OCI-LY1 (cell line): ENCODE measurements at regions not wholly inside any gene's neighbourhood (a gene's known extent, or its start where the extent isn't known, plus 50 kb on each side); places are given as distances from the start of the nearest gene placed in this dataset.

Experiments
- H2AFZ ChIP-seq: fragments of 200-600 bp; sonication (generic), shearing (Covaris generic); 2 replicates; pipeline ENCODE4 v1.6.0; 2014; ENCODE audit warnings: antibody characterized with exemption, mild to moderate bottlenecking, low read length
- H3F3A ChIP-seq: fragments of 200-600 bp; sonication (generic), shearing (Covaris generic); 2 replicates; pipeline ENCODE4 v1.6.0; 2014; ENCODE audit warnings: mild to moderate bottlenecking, antibody characterized with exemption, low read length, moderate library complexity; ENCODE audit not compliant: insufficient read depth
- H3K27ac ChIP-seq: fragments of 200-600 bp; sonication (generic); 2 replicates; pipeline ENCODE4 v1.5.1; 2014; ENCODE audit warnings: low read length, mixed run types, mild to moderate bottlenecking, low read depth; ENCODE audit not compliant: poor library complexity, severe bottlenecking
- H3K27me3 ChIP-seq: fragments of 200-600 bp; sonication (generic); 2 replicates; pipeline ENCODE4 v1.6.0; 2014; ENCODE audit warnings: antibody characterized with exemption, mild to moderate bottlenecking, low read length, moderate library complexity; ENCODE audit not compliant: insufficient read depth
- H3K36me3 ChIP-seq: fragments of 200-600 bp; sonication (generic); 2 replicates; pipeline ENCODE4 v1.6.1; 2014; ENCODE audit warnings: mild to moderate bottlenecking, antibody characterized with exemption, low read length, moderate library complexity, mixed read lengths; ENCODE audit not compliant: insufficient read depth
- H3K4me1 ChIP-seq: fragments of 200-600 bp; sonication (generic); 2 replicates; pipeline ENCODE4 v1.5.1; 2014; ENCODE audit warnings: mild to moderate bottlenecking, low read length, moderate library complexity; ENCODE audit not compliant: insufficient read depth, severe bottlenecking
- H3K4me2 ChIP-seq: fragments of 200-600 bp; sonication (generic), shearing (Covaris generic); 2 replicates; pipeline ENCODE4 v1.6.1; 2014; ENCODE audit warnings: low read length
- H3K4me3 ChIP-seq: fragments of 200-600 bp; sonication (generic); 2 replicates; pipeline ENCODE4 v1.5.1; 2014; ENCODE audit warnings: low read length, low read depth, mild to moderate bottlenecking, mixed read lengths; ENCODE audit not compliant: poor library complexity, severe bottlenecking
- H3K79me2 ChIP-seq: fragments of 200-600 bp; shearing (Covaris generic); 2 replicates; pipeline ENCODE4 v1.6.1; 2016; ENCODE audit warnings: mixed run types, low read length, mixed read lengths; ENCODE audit not compliant: insufficient read depth
- H3K9ac ChIP-seq: fragments of 200-600 bp; sonication (generic), shearing (Covaris generic); 2 replicates; pipeline ENCODE4 v1.6.1; 2014; ENCODE audit warnings: mild to moderate bottlenecking, low read length, mixed read lengths
- H3K9me2 ChIP-seq: fragments of 200-600 bp; sonication (generic), shearing (Covaris generic); 2 replicates; pipeline ENCODE4 v1.6.1; 2014; ENCODE audit warnings: low read depth, mild to moderate bottlenecking, low read length, mixed read lengths
- H3K9me3 ChIP-seq: fragments of 200-600 bp; shearing (Covaris generic); 2 replicates; pipeline ENCODE4 v1.6.1; 2014; ENCODE audit warnings: low read length, mixed read lengths
- H4K20me1 ChIP-seq: fragments of 200-600 bp; sonication (generic), shearing (Covaris generic); 2 replicates; pipeline ENCODE4 v1.6.0; 2016; ENCODE audit warnings: mild to moderate bottlenecking, low read length; ENCODE audit not compliant: insufficient read depth
- EZH2 ChIP-seq: fragments of 200-600 bp; sonication (generic), shearing (Covaris generic); IDR thresholded peaks from 2 replicates; pipeline ENCODE4 v1.8.0; 2017; ENCODE audit warnings: borderline replicate concordance, mixed run types, mild to moderate bottlenecking, antibody characterized with exemption, low read length, moderate library complexity, mixed read lengths
- TF ChIP-seq, protein P1 (sequence below): fragments of 200-600 bp; sonication (generic), shearing (Covaris generic); IDR thresholded peaks from 2 replicates; pipeline ENCODE4 v1.5.1; 2017; ENCODE audit warnings: mild to moderate bottlenecking, antibody characterized with exemption, low read length, moderate library complexity, mixed read lengths

DNA sequence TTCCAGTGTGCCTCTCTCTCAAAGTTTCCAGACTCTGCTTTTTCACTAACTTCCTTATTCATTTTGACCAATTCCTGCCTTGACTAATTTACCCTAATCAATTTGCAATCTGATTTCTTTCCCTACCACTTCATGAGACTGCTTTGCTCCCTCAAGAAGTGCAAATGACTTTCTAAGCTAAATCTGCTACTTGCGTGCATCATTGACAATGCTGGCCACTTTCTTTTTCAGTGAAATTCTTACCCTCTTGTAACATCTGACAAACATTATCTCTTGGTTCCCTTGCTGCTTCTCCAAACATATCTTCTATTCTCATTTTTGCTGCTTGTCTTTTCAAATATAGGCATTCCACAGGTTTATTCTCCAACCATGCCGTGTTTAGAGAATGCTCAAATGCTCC, 659.9 kb downstream of the USP25 start:
- Histone ChIP-seq H3F3A (no peaks in the 10 kb centered on the region), H3K27ac (no peak overlapping the region), H3K9me2 (no peaks in the 10 kb centered on the region), H3K9me3 (no peaks in the 10 kb centered on the region), H3K27me3 (no peaks in the 10 kb centered on the region), H3K9ac (no peak overlapping the region), H3K4me2 (no peak overlapping the region), H3K4me1 (no peaks in the 10 kb centered on the region), H3K4me3 (no peak overlapping the region), H4K20me1 (no peaks in the 10 kb centered on the region), H2AFZ (no peak overlapping the region), H3K79me2 (no peaks in the 10 kb centered on the region), H3K36me3 (no peaks in the 10 kb centered on the region)
- TF ChIP-seq EZH2, result no peak
- TF ChIP-seq, protein P1, sequence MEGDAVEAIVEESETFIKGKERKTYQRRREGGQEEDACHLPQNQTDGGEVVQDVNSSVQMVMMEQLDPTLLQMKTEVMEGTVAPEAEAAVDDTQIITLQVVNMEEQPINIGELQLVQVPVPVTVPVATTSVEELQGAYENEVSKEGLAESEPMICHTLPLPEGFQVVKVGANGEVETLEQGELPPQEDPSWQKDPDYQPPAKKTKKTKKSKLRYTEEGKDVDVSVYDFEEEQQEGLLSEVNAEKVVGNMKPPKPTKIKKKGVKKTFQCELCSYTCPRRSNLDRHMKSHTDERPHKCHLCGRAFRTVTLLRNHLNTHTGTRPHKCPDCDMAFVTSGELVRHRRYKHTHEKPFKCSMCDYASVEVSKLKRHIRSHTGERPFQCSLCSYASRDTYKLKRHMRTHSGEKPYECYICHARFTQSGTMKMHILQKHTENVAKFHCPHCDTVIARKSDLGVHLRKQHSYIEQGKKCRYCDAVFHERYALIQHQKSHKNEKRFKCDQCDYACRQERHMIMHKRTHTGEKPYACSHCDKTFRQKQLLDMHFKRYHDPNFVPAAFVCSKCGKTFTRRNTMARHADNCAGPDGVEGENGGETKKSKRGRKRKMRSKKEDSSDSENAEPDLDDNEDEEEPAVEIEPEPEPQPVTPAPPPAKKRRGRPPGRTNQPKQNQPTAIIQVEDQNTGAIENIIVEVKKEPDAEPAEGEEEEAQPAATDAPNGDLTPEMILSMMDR, result no peak

DNA sequence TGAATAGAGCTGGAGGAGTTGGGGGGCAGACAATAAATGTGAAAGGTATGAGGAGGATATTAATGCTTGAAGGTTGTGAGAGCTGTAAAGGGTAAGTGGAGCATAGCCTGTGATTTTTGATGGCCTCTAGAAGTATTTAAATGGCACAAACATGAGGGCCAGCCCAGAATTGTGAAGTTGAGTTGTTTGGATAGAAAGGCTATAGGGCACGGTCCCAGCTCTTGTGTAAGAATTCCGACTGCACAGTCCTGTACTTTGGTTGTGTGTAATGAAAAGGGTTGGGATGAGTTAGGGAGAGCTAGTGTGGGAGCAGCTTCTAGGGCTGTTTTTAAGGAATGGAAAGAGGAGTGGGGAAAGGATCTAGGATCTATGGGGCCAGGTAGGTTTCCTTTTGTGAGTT, 665.5 kb downstream of the USP25 start:
- TF ChIP-seq EZH2, result no peak
- TF ChIP-seq, protein P1, result no peak
- Histone ChIP-seq H3K36me3 (no peaks in the 10 kb centered on the region), H3K79me2 (no peaks in the 10 kb centered on the region), H3K9me2 (no peaks in the 10 kb centered on the region), H3K4me1 (no peaks in the 10 kb centered on the region), H3F3A (no peaks in the 10 kb centered on the region), H2AFZ (no peak overlapping the region), H3K4me2 (no peak overlapping the region), H3K27me3 (no peaks in the 10 kb centered on the region), H3K9ac (no peak overlapping the region), H3K27ac (no peak overlapping the region), H4K20me1 (no peaks in the 10 kb centered on the region), H3K9me3 (no peaks in the 10 kb centered on the region), H3K4me3 (no peak overlapping the region)

DNA sequence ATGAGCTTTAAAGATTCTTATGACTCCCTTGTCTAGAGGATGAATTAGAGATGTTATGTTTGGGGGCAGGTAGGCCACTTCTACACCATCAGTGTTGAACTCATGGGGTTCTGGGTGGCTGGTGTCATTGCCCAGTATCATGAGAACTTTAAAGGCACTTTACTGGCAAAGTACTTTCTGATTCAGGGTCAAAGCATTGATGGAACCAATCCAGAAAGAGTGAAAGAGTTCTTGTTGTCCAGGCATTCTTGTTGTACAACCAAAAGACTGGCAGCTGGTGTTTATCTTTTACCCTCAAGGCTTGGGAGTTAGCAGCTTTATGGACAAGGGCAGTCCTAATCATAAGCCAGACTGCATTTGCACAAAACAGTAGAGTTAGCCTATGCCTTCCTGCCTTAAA, 673.0 kb downstream of the USP25 start:
- H3K9me3 ChIP-seq, result no peaks in the 10 kb centered on the region
- H3K9me2 ChIP-seq, result no peaks in the 10 kb centered on the region
- H3K27me3 ChIP-seq, result no peaks in the 10 kb centered on the region
- H3K4me2 ChIP-seq, result no peak overlapping the region
- no peaks in the 10 kb centered on the region for H3K36me3 ChIP-seq
- no peaks in the 10 kb centered on the region for H3K79me2 ChIP-seq
- H3K4me1 ChIP-seq, result no peaks in the 10 kb centered on the region
- H3F3A ChIP-seq, result no peaks in the 10 kb centered on the region
- H3K27ac ChIP-seq, result no peak overlapping the region
- H3K4me3 ChIP-seq, result no peak overlapping the region
- no peak overlapping the region for H3K9ac ChIP-seq
- TF ChIP-seq, protein P1, result no peak
- TF ChIP-seq EZH2, result no peak
- H4K20me1 ChIP-seq, result no peaks in the 10 kb centered on the region
- H2AFZ ChIP-seq, result no peak overlapping the region
